Endothelial cell of umbilical vein (primary cell): ENCODE measurements at regions not wholly inside any gene's neighbourhood (a gene's known extent, or its start where the extent isn't known, plus 50 kb on each side); places are given as distances from the start of the nearest gene placed in this dataset.

ENCODE experiments used
- BruUV-seq: library from RNA; stranded (reverse); fragments of 400-500 nt; replicated peaks from 2 replicates; lab custom pipeline; 2021; lab: Mats Ljungman, UMichigan
- CTCF ChIA-PET: fragments of 300-600, 350-600 bp; sonication (Branson Sonifier 250); formaldehyde crosslinking; loops from one replicate; lab custom pipeline; 2021; ENCODE audit warnings: antibody characterized with exemption, inconsistent platforms; lab: Charles Lee
- POLR2A ChIA-PET: fragments of 300-600, 350-600 bp; sonication (Branson Sonifier 250); formaldehyde crosslinking; loops from one replicate; lab custom pipeline; 2021; ENCODE audit warnings: antibody characterized with exemption, inconsistent platforms; lab: Charles Lee
- DNase-seq: peaks from one replicate; pipeline ENCODE4 v3.0.0-alpha.2; 2011; ENCODE audit warnings: low read depth, low spot score
- FAIRE-seq: peaks from 2 replicates; lab custom pipeline; 2011; peaks lifted over from hg19 to GRCh38; lab: Jason Lieb, UNC
- H2AFZ ChIP-seq: 2 replicates; pipeline ENCODE4 v1.6.0; 2012; ENCODE audit warnings: low read depth, low read length, control low read depth, inconsistent platforms
- H3K27ac ChIP-seq: 2 replicates; pipeline ENCODE4 v1.5.1; 2011; ENCODE audit warnings: low read depth, mild to moderate bottlenecking, control low read depth, low read length, moderate library complexity; ENCODE audit not compliant: insufficient read depth
- H3K27me3 ChIP-seq, 2 experiments: 2 replicates each; pipeline versions ENCODE4 v1.6.0 to v1.6.1; 2011; ENCODE audit warnings: low read length in 2 of 2, mixed read lengths in 1 of 2; ENCODE audit not compliant: control insufficient read depth in 2 of 2, insufficient read depth in 2 of 2
- H3K36me3 ChIP-seq, 2 experiments: 2 replicates in 1 of 2; 3 replicates in 1 of 2; pipeline ENCODE4 v1.5.1; 2011; ENCODE audit warnings: low read length in 2 of 2, mild to moderate bottlenecking in 1 of 2, moderate library complexity in 1 of 2; ENCODE audit not compliant: control insufficient read depth in 2 of 2, insufficient read depth in 2 of 2; ENCODE audit errors: extremely low read depth in 1 of 2
- H3K4me1 ChIP-seq: 3 replicates; pipeline ENCODE4 v1.5.1; 2011; ENCODE audit warnings: mild to moderate bottlenecking, low read length; ENCODE audit not compliant: control insufficient read depth, insufficient read depth; ENCODE audit errors: extremely low read depth
- H3K4me2 ChIP-seq: 2 replicates; pipeline ENCODE4 v1.6.1; 2011; ENCODE audit warnings: low read length, control low read depth, mixed read lengths; ENCODE audit not compliant: insufficient read depth
- H3K4me3 ChIP-seq, 3 experiments: fragments of 200-600 bp in 1 of 3; sonication (generic), shearing (Covaris generic) in 1 of 3; replicated peaks in 1 of 3; 2 replicates each; pipeline ENCODE4 v1.5.1; 2011 to 2016; ENCODE audit warnings: control low read depth in 3 of 3, low read length in 3 of 3, mild to moderate bottlenecking in 2 of 3, inconsistent platforms in 1 of 3, low read depth in 1 of 3, moderate library complexity in 1 of 3; ENCODE audit not compliant: insufficient read depth in 1 of 3
- H3K79me2 ChIP-seq: 2 replicates; pipeline ENCODE4 v1.6.0; 2012; ENCODE audit warnings: low read length, inconsistent platforms; ENCODE audit not compliant: control insufficient read depth, insufficient read depth
- H3K9ac ChIP-seq: replicated peaks from 2 replicates; pipeline ENCODE3; 2011; ENCODE audit warnings: low read length, control low read depth; ENCODE audit not compliant: insufficient read depth; ENCODE audit errors: extremely low read depth
- H3K9me1 ChIP-seq: replicated peaks from 3 replicates; pipeline ENCODE4 v1.6.0; 2011; ENCODE audit warnings: mild to moderate bottlenecking, low read length; ENCODE audit not compliant: control insufficient read depth, insufficient read depth; ENCODE audit errors: extremely low read depth
- H3K9me3 ChIP-seq: replicated peaks from 2 replicates; pipeline ENCODE4 v1.5.1; 2012; ENCODE audit warnings: low read length, inconsistent platforms; ENCODE audit not compliant: control insufficient read depth, insufficient read depth
- H4K20me1 ChIP-seq: replicated peaks from 2 replicates; pipeline ENCODE3; 2011; ENCODE audit warnings: mild to moderate bottlenecking, low read length; ENCODE audit not compliant: control insufficient read depth, insufficient read depth; ENCODE audit errors: extremely low read depth
- EZH2 ChIP-seq: IDR thresholded peaks from 2 replicates; pipeline ENCODE4 v1.6.1; 2012; ENCODE audit warnings: borderline replicate concordance, low read depth, mild to moderate bottlenecking, moderate library complexity, low read length, inconsistent platforms; ENCODE audit not compliant: severe bottlenecking
- FOS ChIP-seq: IDR thresholded peaks from 2 replicates; pipeline ENCODE4 v1.6.1; 2011; ENCODE audit warnings: mild to moderate bottlenecking, low read length, moderate library complexity, borderline replicate concordance; ENCODE audit not compliant: insufficient read depth
- GATA2 ChIP-seq: IDR thresholded peaks from 2 replicates; pipeline ENCODE4 v1.7.0; 2011; ENCODE audit warnings: low read depth, mild to moderate bottlenecking, moderate library complexity, mixed read lengths, low read length; ENCODE audit not compliant: insufficient read length, insufficient read depth
- JUN ChIP-seq: IDR thresholded peaks from 2 replicates; pipeline ENCODE4 v1.6.1; 2011; ENCODE audit warnings: borderline replicate concordance, low read depth; ENCODE audit not compliant: insufficient read length, insufficient read depth
- MYC ChIP-seq: IDR thresholded peaks from one replicate; pipeline ENCODE4 v1.6.1; 2011; ENCODE audit warnings: mild to moderate bottlenecking, low read depth, low read length
- POLR2A ChIP-seq: IDR thresholded peaks from 2 replicates; pipeline ENCODE4 v1.6.1; 2012; ENCODE audit warnings: low read depth, mild to moderate bottlenecking, control low read depth, low read length
- POLR2AphosphoS5 ChIP-seq: IDR thresholded peaks from 2 replicates; pipeline ENCODE4 v1.6.1; 2012; ENCODE audit warnings: low read depth, mild to moderate bottlenecking, control low read depth, low read length, moderate library complexity; ENCODE audit not compliant: insufficient read depth
- dilution Hi-C: fragments of 300-500 bp; cut with MboI; formaldehyde crosslinking; loops from one replicate; pipeline ENCODE4 v1.15.0; 2019; ENCODE audit warnings: low sequenced_read_pairs; ENCODE audit not compliant: extremely low pct_ligation_motif_present
- intact Hi-C: fragments of 100-400 bp; cut with micrococcal nuclease; formaldehyde crosslinking; loops from one replicate; pipeline ENCODE4 v1.10.0; 2022
- TF ChIP-seq, protein P1 (sequence below), 2 donors: IDR thresholded peaks; 1 replicate in 1 of 2; 2 replicates in 1 of 2; pipeline ENCODE4 v1.5.1; 2011; ENCODE audit warnings: low read length in 2 of 2, mild to moderate bottlenecking in 2 of 2, moderate library complexity in 2 of 2, control low read depth in 1 of 2, inconsistent platforms in 1 of 2, low read depth in 1 of 2; ENCODE audit not compliant: insufficient read depth in 1 of 2; ENCODE audit errors: extremely low read depth in 1 of 2
- TF ChIP-seq, protein P2 (sequence below): IDR thresholded peaks from 2 replicates; pipeline ENCODE4 v1.6.1; 2011; ENCODE audit not compliant: insufficient read depth, insufficient read length

DNA sequence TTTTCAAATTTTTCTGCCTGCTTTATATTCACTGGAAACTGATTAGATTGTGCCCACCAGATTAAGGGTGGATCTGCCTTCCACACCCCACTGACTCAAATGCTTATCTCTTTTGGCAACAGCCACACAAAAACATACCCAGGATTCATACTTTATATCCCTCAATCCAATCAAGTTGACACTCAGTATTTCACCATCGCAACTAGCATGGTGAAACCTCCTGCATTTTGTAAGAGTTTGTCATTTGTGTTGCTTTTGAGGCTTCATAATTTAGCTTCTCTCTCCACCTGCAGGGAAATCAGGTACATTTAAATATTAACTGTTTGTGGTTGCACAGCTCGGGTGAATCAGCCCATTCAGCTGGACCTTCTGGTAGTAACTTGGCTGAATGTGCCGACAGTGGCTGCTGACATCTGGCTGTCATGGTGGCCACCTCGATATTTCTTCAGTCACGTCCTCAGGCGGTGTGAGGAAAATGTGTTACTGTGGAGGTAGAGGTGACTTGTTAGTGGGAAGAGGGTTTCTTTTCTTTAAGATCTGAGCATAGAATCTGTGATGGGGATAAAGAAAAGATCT lies 224.0 kb downstream of the PTBP2 start:
- BruUV-seq, result no TSS peak
- FAIRE-seq, result no peak
- no peaks in the 10 kb centered on the region for H4K20me1 ChIP-seq
- H3K4me1 ChIP-seq, result no peaks in the 10 kb centered on the region
- dilution Hi-C loops, result no loop called here
- H3K27me3 ChIP-seq, result no peaks in the 10 kb centered on the region
- no peak overlapping the region for H2AFZ ChIP-seq
- ChIA-PET POLR2A (no interaction called here), CTCF (no interaction called here)
- no peak overlapping the region for H3K4me3 ChIP-seq
- no peak for DNase-seq
- intact Hi-C loops, result no loop called here
- no peak overlapping the region for H3K9ac ChIP-seq
- no peak overlapping the region for H3K27ac ChIP-seq
- TF ChIP-seq EZH2 (no peak), JUN (no peak), POLR2A (no peak), GATA2 (no peak), FOS (no peak), POLR2AphosphoS5 (no peak), MYC (no peak)
- TF ChIP-seq, protein P1, sequence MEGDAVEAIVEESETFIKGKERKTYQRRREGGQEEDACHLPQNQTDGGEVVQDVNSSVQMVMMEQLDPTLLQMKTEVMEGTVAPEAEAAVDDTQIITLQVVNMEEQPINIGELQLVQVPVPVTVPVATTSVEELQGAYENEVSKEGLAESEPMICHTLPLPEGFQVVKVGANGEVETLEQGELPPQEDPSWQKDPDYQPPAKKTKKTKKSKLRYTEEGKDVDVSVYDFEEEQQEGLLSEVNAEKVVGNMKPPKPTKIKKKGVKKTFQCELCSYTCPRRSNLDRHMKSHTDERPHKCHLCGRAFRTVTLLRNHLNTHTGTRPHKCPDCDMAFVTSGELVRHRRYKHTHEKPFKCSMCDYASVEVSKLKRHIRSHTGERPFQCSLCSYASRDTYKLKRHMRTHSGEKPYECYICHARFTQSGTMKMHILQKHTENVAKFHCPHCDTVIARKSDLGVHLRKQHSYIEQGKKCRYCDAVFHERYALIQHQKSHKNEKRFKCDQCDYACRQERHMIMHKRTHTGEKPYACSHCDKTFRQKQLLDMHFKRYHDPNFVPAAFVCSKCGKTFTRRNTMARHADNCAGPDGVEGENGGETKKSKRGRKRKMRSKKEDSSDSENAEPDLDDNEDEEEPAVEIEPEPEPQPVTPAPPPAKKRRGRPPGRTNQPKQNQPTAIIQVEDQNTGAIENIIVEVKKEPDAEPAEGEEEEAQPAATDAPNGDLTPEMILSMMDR (IDR thresholded peaks at IDR 0.05; ENCODE audit: extremely low read depth in 1 of 2, insufficient read depth in 1 of 2, low read depth in 1 of 2, low read length in 2 of 2), result no peak
- TF ChIP-seq, protein P2, sequence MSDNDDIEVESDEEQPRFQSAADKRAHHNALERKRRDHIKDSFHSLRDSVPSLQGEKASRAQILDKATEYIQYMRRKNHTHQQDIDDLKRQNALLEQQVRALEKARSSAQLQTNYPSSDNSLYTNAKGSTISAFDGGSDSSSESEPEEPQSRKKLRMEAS, result no peak
- no peaks in the 10 kb centered on the region for H3K9me1 ChIP-seq
- H3K4me2 ChIP-seq, result no peak overlapping the region
- H3K9me3 ChIP-seq, result no peaks in the 10 kb centered on the region
- no peaks in the 10 kb centered on the region for H3K36me3 ChIP-seq
- no peaks in the 10 kb centered on the region for H3K79me2 ChIP-seq
